HEK293T (cell line): ENCODE measurements at regions not wholly inside any gene's neighbourhood (a gene's known extent, or its start where the extent isn't known, plus 50 kb on each side); places are given as distances from the start of the nearest gene placed in this dataset.

ENCODE experiments used
- ARNT ChIP-seq: fragments of 450-650 bp; IDR thresholded peaks from 2 replicates; pipeline ENCODE4 v1.6.1; 2017; ENCODE audit warnings: mild to moderate bottlenecking
- BHLHE40 ChIP-seq: fragments of 450-650 bp; IDR thresholded peaks from 2 replicates; pipeline ENCODE4 v1.6.1; 2016; ENCODE audit warnings: mild to moderate bottlenecking, moderate library complexity, borderline replicate concordance
- CTBP1 ChIP-seq: fragments of 450-650 bp; IDR thresholded peaks from 2 replicates; pipeline ENCODE4 v1.6.1; 2016; ENCODE audit warnings: borderline replicate concordance
- ELF4 ChIP-seq: fragments of 450-650 bp; IDR thresholded peaks from 2 replicates; pipeline ENCODE4 v1.6.1; 2017; ENCODE audit warnings: antibody characterized with exemption
- FOXA1 ChIP-seq: fragments of 450-650 bp; IDR thresholded peaks from 2 replicates; pipeline ENCODE4 v1.6.1; 2016; ENCODE audit warnings: mild to moderate bottlenecking
- FOXK2 ChIP-seq: fragments of 450-650 bp; IDR thresholded peaks from 2 replicates; pipeline ENCODE4 v1.6.1; 2016; ENCODE audit warnings: mild to moderate bottlenecking
- FOXM1 ChIP-seq: fragments of 450-650 bp; IDR thresholded peaks from 2 replicates; pipeline ENCODE4 v1.6.1; 2017; ENCODE audit warnings: mild to moderate bottlenecking, borderline replicate concordance
- HDGF ChIP-seq: fragments of 450-650 bp; IDR thresholded peaks from 2 replicates; pipeline ENCODE4 v1.6.1; 2017; ENCODE audit warnings: antibody characterized with exemption, borderline replicate concordance
- L3MBTL2 ChIP-seq: fragments of 450-650 bp; conservative IDR thresholded peaks from 2 replicates; pipeline ENCODE4 v1.6.1; 2016; ENCODE audit warnings: mild to moderate bottlenecking
- NFRKB ChIP-seq: fragments of 450-650 bp; IDR thresholded peaks from 2 replicates; pipeline ENCODE4 v1.6.1; 2016; ENCODE audit warnings: mild to moderate bottlenecking, moderate library complexity
- PKNOX1 ChIP-seq: fragments of 450-650 bp; IDR thresholded peaks from 2 replicates; pipeline ENCODE4 v1.6.1; 2016
- SP1 ChIP-seq: fragments of 450-650 bp; IDR thresholded peaks from 2 replicates; pipeline ENCODE4 v1.6.1; 2017
- SUZ12 ChIP-seq: fragments of 450-650 bp; IDR thresholded peaks from 2 replicates; pipeline ENCODE4 v1.6.1; 2016; ENCODE audit warnings: mild to moderate bottlenecking
- TARDBP ChIP-seq: fragments of 450-650 bp; IDR thresholded peaks from 2 replicates; pipeline ENCODE4 v1.6.1; 2016

- no peak for TF ChIP-seq SP1
- no peak for TF ChIP-seq FOXM1
- no peak for TF ChIP-seq NFRKB
- TF ChIP-seq BHLHE40: no peak
- no peak for TF ChIP-seq FOXA1
- no peak for TF ChIP-seq FOXK2
- no peak for TF ChIP-seq ARNT
- no peak for TF ChIP-seq L3MBTL2
- TF ChIP-seq ELF4: no peak
- no peak for TF ChIP-seq HDGF
- no peak for TF ChIP-seq SUZ12
- no peak for TF ChIP-seq CTBP1
- no peak for TF ChIP-seq TARDBP
- TF ChIP-seq PKNOX1: no peak
Measured at GRCh38 chr6:2560140-2560818, 190.4 kb downstream of the MYLK4 start.
